ENCODE measurements at regions not wholly inside any gene's neighbourhood (a gene's known extent, or its start where the extent isn't known, plus 50 kb on each side); places are given as distances from the start of the nearest gene placed in this dataset.

DNA sequence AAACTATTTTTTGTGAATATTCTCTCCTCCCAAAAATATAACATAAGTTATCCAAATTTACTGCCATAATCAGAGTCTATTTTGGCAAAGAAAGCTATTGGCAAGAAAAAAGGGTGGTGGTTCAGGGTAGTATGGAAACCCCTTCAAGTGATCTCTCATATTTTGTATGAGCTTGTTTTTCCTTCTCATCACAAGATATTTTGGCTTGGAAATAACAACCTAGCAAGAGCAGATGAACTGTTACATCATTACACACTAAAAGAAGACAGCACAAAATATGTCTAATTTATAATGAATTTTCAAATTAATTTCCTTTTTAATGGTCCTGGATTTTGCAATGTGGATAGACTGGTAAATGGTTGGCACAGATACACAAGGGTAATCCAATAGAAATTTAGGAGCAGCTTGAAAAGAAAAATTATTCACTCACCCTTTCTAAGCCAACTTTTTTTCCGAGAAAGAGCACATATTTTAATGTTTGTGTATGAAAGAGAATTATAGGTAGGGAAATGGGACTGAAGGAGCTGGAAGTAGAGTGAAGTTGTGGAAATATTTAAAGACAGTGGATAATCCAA lies 225.1 kb downstream of the EFNB2 start:
- TF ChIP-seq EZH2phosphoT487 (IDR thresholded peaks at IDR 0.05; ENCODE audit: low read depth), result no peak
- TF ChIP-seq, protein P1, sequence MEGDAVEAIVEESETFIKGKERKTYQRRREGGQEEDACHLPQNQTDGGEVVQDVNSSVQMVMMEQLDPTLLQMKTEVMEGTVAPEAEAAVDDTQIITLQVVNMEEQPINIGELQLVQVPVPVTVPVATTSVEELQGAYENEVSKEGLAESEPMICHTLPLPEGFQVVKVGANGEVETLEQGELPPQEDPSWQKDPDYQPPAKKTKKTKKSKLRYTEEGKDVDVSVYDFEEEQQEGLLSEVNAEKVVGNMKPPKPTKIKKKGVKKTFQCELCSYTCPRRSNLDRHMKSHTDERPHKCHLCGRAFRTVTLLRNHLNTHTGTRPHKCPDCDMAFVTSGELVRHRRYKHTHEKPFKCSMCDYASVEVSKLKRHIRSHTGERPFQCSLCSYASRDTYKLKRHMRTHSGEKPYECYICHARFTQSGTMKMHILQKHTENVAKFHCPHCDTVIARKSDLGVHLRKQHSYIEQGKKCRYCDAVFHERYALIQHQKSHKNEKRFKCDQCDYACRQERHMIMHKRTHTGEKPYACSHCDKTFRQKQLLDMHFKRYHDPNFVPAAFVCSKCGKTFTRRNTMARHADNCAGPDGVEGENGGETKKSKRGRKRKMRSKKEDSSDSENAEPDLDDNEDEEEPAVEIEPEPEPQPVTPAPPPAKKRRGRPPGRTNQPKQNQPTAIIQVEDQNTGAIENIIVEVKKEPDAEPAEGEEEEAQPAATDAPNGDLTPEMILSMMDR (IDR thresholded peaks at IDR 0.05; ENCODE audit: low read depth, low read length), result no peak

All from OCI-LY3 (cell line).